Muscle of arm (tissue), 1 donor: ENCODE measurements at regions not wholly inside any gene's neighbourhood (a gene's known extent, or its start where the extent isn't known, plus 50 kb on each side); places are given as distances from the start of the nearest gene placed in this dataset.
A peak's percentile ranks its signal among the peaks of the same experiment; 100 is the strongest.

Experiments used
- DNase-seq: peaks from one replicate; pipeline ENCODE4 v3.0.0-alpha.2; 2013

DNA sequence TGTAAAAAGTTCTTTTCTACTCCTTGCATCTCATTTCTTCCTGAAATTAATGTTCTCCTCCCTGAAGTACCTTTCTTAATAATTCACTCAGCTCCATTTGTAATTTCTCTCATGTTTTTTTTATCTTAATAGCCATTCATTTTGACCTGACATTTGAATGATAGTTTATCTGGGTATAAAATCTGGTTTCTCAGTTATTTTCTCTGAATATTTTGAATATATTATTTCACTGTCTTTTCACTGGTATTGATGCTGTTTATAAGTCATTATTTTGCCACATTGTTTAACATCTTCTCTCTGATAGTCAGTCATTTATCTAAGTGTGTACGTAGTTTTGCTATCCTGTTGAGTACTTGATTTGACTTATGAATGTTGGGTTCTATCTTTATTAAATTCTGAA is 68.8 kb upstream of the ARHGAP18 start:
- no peak for DNase-seq

DNA sequence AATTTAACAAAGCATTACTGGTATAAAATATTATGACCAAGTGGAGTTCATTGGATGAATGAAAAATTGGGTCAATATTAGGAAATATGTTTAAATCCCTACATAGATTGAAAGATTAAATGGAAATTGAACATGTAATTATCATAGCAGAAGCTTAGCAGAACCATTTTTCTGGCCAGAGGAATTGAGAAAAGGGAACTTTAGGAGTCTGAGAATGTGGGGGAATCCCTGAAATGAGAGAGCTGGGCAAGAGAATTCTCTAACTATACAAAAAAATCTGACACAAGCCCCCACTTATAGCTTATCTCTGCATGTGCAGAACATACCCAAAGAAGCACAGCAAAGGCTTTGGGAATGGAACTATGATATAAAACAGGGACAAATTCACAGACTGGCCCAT is 67.4 kb upstream of the ARHGAP18 start:
- DNase-seq: no peak

DNA sequence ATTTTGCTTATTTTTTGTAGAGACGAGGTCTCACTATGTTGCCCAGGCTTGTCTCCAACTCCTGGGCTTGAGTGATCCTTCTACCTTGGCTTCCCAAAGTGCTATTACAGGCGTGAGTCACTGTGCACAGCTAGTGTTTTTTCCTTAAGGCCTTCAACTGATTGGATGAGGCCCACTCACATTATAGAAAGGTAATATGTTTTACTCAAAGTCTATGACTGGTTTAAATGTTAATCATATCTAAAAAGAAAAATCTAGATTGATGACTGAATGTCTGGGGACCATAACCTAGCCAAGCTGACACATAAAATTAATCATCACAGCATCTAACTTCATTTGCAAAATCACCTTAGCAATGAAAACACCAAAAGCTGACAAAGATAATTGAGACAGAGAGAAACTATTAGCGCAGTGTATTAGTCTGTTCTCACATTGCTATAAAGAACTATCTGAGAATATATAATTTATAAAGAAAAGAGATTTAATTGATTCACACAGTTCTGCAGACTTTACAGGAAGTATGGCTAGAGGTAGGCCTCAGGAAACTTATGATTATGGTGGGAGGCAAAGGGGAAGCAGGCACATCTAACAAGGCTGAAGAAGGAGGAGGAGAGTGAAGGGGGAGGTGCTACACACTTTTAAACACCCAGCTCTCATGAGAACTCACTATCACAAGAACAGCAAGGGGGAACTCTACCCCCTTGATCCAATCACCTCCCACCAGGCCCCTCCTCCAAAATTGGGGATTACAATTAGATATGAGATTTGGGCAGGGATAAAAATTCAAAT is 66.8 kb upstream of the ARHGAP18 start:
- no peak for DNase-seq

DNA sequence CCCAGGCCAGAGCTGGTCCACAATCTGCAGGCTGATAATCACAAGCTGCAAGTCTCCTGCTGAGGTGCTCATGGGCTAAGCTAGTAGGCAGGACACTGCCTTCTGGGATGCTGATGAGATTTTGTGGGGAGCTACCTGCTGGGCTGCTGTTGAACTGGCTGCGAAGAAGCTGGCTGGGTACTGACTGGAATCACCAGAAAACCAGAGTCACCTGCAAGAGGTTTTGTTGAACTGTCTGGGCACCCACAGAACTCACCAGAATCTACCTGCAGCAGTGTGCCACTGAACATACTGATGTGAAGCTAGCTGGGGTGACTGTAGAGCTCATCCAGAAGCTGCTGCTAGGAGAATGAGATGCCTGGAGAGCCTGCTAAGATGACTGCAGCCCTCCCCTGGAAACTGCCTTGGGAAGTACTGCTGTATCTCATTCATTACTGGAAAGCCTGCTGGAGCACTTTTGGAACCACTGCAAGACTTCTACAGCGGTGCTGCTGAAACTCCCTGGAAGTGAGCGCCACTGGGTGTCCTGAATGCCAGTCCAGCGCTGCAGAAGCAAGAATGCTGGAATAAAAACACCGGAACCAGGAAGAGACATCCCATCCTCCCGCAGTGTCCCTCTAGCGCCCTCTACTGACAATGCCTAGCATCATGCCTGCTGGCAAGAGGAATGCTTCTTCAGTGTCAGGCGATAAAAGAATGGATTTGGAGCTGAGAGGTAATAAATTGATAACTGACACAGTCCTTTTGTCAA is 64.9 kb upstream of the ARHGAP18 start:
- peak; percentile 75 for DNase-seq

DNA sequence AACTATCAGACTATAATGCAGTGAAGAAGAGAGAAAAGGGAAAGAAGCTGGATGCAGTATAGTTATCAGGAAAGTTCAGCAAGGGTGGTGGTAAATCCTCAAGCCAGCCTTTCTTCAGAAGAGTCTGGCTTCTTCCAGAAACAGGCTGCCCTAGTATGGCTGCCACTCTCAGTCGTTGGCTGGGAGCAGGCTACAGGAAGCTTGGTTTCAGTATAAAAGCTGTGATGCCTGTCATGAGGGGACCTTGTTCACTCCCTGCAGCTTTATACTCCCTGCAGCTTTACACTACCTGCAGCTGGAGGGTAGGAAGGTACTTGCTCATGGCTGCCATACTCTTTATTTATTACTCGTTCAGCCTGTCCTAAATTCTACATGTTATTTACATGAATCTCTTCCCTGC is 63.3 kb upstream of the ARHGAP18 start:
- no peak for DNase-seq

DNA sequence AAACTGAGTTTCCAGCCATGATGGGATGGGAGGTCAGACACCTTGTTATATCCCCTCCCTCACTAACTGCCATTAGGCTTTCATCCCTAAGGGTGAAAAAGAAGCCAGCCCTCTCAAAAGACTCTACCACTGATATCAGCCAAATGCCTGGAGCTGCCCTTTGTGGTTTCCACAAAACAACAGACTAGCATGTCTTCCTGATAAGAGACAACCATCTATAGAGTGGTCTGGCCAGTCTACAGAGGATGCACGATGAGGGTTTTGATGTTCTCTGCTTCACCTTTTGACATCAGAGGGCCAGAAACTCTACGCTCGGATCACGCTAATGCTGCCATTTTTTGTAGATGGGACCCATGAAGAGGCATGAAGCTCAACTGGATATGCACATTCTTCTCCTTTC is 61.7 kb upstream of the ARHGAP18 start:
- DNase-seq: no peak

DNA sequence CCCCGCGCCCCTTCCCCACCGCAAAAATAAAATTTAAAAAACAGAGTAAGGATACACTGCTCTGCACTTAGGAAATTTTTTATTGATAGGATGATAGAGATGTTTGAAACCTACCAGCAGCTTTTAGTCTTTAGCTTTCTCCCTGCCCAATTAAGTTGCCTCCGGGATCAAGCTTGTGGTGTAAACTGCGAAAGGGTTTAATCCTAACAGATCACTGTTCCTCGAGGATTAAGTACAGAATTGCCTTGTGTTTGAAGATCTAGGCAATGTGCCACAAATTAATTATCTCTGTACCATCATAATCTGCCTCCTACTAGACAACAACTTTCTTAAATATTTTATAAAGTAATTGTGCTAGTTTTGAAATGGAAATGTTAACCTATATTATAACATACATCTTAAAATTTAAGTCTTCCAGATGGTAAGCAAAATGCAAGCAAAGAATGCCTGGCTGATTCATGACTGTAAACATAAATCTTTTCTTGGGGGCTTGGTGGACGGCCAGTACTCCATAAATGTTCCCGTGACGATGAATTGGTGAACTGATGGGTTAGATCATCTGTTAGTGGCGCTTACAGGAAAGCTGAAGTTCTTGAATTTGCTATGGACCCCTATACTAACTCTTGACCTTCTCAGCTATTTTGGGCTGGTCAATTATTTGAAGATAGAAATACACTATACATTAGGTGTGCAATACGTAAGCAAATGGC is 58.0 kb upstream of the ARHGAP18 start:
- DNase-seq: no peak

DNA sequence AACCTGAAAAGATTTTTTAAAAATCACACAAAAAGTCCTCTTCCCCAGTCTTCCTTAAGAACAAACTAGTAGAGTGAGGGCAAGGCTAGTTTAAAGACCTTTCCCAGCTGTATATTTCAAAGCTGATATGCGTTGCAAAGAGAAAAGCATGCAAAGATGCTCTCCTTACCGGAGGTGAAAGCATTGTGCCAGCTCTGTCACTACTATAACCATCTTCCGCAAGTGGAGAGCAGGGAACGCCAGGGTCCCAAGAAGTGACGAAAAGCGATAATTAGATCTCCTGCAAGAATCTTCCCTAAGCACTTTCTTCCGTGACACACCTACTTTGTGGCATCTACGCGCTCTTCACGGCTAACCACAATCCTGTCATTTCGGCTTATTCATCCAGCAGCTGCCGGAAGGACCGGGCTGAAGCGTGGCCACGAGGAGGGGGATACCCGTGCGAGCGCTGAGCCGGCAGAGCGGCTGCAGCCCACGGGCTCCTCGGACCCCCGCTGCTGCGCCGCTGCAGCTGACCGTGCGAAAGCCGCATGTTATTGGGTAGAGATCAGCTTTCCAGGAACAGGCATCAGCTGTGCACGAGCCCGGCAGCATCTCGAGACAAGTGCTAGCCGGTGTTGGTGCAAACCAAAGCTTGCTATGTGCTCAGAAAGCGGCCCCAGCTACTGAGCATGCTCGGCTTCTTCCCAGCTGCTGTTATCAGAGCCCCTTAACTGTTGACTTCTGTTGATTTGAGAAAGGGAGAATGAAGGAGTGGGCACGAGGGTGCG is 57.2 kb upstream of the ARHGAP18 start:
- peak; percentile 53 for DNase-seq

DNA sequence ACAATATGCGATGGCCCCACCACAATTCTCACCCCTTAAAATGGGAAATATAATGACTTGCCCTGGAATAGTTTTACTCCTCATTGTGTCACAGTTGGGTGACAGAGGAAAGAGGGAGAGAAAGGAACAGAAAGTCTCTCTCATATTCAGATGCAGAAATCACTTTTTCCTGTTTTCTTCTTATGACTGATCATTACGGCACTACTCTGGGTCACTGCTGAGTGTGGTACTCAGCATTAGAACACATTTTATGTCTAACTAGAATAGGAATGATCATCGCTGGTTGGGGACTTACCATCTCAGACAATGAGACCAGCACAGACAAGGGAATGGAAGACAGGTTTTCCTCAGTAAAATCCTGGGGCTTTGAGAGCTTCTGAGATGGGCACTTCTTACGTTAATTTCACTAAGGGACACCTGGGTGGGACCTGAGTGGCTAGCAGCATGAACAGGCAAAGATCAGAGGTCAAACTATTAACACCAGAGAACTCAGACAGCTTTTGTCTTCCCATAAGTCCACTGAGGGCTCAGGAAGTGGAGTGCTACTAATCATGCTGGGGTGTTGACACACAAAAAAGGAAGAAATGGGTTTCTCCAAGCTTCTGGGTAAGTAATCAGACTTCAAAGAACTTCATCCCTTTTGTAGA is 54.9 kb upstream of the ARHGAP18 start:
- DNase-seq: no peak

DNA sequence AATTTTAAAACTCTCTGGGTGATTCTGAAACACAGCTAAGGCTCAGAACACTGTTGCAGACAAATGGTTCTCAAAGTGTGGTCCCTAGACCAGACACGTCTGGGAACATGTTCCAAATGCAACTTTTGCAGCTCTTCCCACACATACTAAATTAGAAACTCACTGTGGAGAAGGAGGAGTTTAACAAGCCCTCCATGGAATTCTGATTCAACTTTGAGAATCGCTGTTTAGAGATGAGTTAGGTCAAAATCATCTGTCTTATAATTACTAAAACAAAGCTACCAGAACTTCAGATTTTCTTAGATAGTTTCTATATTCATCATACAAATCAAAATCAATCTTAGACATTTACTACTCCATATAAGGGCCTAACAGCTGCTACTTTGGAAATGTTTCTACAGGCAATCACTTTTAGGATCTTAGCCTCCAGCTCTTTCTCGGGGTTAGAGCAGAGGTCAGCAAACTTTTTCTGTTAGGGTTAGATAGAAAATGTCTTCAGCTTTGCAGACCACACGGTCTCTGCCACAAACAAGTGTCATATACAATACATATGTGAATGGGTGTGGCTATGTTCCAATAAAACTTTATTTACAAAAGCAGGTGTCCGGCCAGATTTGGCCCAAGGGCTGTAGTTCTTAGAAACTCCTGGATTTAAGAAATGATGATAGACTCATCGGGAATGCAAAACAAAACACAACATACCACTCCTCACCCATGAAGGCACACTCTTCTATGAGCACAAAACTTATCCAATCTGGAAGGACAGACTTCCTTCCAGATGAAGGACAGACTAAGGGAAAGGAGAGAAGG is 50.0 kb upstream of the ARHGAP18 start:
- DNase-seq: no peak
